SK-N-MC (cell line): ENCODE measurements at regions not wholly inside any gene's neighbourhood (a gene's known extent, or its start where the extent isn't known, plus 50 kb on each side); places are given as distances from the start of the nearest gene placed in this dataset.

ENCODE experiments used
- EZH2 ChIP-seq: fragments of 200-600 bp; sonication (generic); IDR thresholded peaks from one replicate; pipeline ENCODE4 v1.6.1; 2017; ENCODE audit warnings: antibody characterized with exemption
- FOXP2 ChIP-seq: optimal IDR thresholded peaks from 2 replicates; pipeline ENCODE3; 2011; ENCODE audit warnings: mild to moderate bottlenecking, moderate library complexity; ENCODE audit not compliant: insufficient read depth; ENCODE audit errors: extremely low read length, control extremely low read depth
- POLR2AphosphoS5 ChIP-seq: IDR thresholded peaks from 2 replicates; pipeline ENCODE4 v1.6.1; 2012; ENCODE audit warnings: mild to moderate bottlenecking, low read depth, low read length, borderline replicate concordance

- TF ChIP-seq POLR2AphosphoS5 (no peak), EZH2 (no peak), FOXP2 (no peak)
Measured at GRCh38 chrX:140110081-140110650, 144.8 kb upstream of the CXorf66 start.
